BLaER1 treated with 17β-estradiol and CSF1 and Interleukin-3, amounts not matched to agents 10 nM and 100 nM (cell line): ENCODE measurements at regions not wholly inside any gene's neighbourhood (a gene's known extent, or its start where the extent isn't known, plus 50 kb on each side); places are given as distances from the start of the nearest gene placed in this dataset.
"Not testable (repeated sequence)": the region's sequence is repeated elsewhere in the genome, so short reads cannot be mapped to it uniquely, and the experiment has no call there.

Source experiments
- H3K27ac ChIP-seq, 11 experiments: shearing (Covaris generic); formaldehyde crosslinking; 2 replicates each; pipeline ENCODE4 v1.8.1; 2022
- H3K27me3 ChIP-seq, 11 experiments: shearing (Covaris generic); formaldehyde crosslinking; 2 replicates each; pipeline ENCODE4 v1.8.1; 2022
- H3K36me3 ChIP-seq, 11 experiments: shearing (Covaris generic); formaldehyde crosslinking; 2 replicates each; pipeline ENCODE4 v1.8.1; 2022
- H3K4me1 ChIP-seq, 10 experiments: shearing (Covaris generic); formaldehyde crosslinking; 2 replicates each; pipeline ENCODE4 v1.8.1; 2022
- H3K4me2 ChIP-seq, 11 experiments: shearing (Covaris generic); formaldehyde crosslinking; 2 replicates each; pipeline ENCODE4 v1.8.1; 2022
- H3K4me3 ChIP-seq, 10 experiments: shearing (Covaris generic); formaldehyde crosslinking; 2 replicates each; pipeline ENCODE4 v1.8.1; 2022
- H3K9ac ChIP-seq, 11 experiments: shearing (Covaris generic); formaldehyde crosslinking; 2 replicates each; pipeline ENCODE4 v1.8.1; 2022
- H3K9me3 ChIP-seq, 11 experiments: shearing (Covaris generic); formaldehyde crosslinking; replicated peaks in 1 of 11; 2 replicates each; pipeline ENCODE4 v1.8.1; 2022
- H4K20me1 ChIP-seq, 11 experiments: shearing (Covaris generic); formaldehyde crosslinking; 2 replicates each; pipeline ENCODE4 v1.8.1; 2022
- Cebpa-rat ChIP-seq, 11 experiments: shearing (Covaris generic); IDR thresholded peaks; 2 replicates each; pipeline ENCODE4 v1.8.1; 2022

DNA sequence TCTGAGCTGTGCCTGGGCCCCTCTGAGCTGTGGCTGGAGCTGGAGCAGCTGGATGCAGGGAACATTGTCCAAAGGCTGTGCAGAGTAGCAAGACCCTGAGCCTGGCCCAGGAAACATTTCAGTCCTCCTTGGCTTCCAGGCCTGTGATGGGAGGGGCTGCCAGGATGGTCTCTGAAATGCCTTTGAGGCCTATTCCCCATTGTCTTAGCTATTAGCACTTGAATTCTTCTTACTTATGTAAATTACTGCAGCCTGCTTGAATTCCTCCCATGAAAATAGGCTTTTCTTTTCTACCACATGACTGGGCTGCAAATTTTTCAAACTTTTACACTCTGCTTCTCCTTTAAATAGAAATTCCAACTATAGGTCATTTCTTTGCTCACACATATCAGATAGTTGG is 349.8 kb upstream of the KLHL4 start:
- no peak overlapping the region for H3K27ac ChIP-seq
- no peak for TF ChIP-seq Cebpa-rat (IDR thresholded peaks at IDR 0.05)

DNA sequence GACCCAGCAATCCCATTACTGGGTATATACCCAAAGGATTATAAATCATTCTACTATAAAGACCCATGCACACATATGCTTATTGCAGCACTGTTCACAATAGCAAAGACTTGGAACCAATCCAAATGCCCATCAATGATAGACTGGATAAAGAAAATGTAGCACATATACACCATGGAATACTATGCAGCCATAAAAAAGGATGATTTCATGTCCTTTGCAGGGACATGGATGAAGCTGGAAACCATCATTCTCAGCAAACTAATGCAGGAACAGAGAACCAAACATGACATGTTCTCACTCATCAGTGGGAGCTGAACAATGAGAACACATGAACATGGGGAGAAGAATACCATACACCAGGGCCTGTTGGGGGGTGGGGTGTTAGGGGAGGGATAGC is 339.6 kb upstream of the KLHL4 start:
- peaks cover 23 to 65% (median 54%) of the 10 kb centered on the region in 11 experiments for H3K27me3 ChIP-seq
- H3K27ac ChIP-seq, H4K20me1 ChIP-seq, H3K4me3 ChIP-seq, H3K9ac ChIP-seq, H3K36me3 ChIP-seq, H3K4me1 ChIP-seq, H3K9me3 ChIP-seq, H3K4me2 ChIP-seq: not testable (repeated sequence)

More for the DNA sequence above, 349.8 kb upstream of the KLHL4 start:
- Histone ChIP-seq H3K4me2 (no peak overlapping the region), H3K4me3 (no peak overlapping the region), H3K27me3 (peaks cover 0 to 90% (median 73%) of the 10 kb centered on the region in 11 experiments; a peak in 19 of 22 replicates), H3K9me3 (no peaks in the 10 kb centered on the region), H3K4me1 (no peaks in the 10 kb centered on the region), H3K36me3 (no peaks in the 10 kb centered on the region), H4K20me1 (no peaks in the 10 kb centered on the region; a peak in 1 of 22 replicates), H3K9ac (no peak overlapping the region)
